ENCODE measurements at regions not wholly inside any gene's neighbourhood (a gene's known extent, or its start where the extent isn't known, plus 50 kb on each side); places are given as distances from the start of the nearest gene placed in this dataset.

GRCh38 chr9:113705928-113706519 lies 170.1 kb upstream of the ZNF618 start:
- no peak for TF ChIP-seq GATA3 (IDR thresholded peaks at IDR 0.05; ENCODE audit: low read depth, low read length)
- TF ChIP-seq GATA2 (IDR thresholded peaks at IDR 0.05; ENCODE audit: low read depth, low read length), result no peak

GRCh38 chr9:113707953-113708695 lies 168.0 kb upstream of the ZNF618 start:
- TF ChIP-seq GATA2 (IDR thresholded peaks at IDR 0.05; ENCODE audit: low read depth, low read length), result no peak

DNA sequence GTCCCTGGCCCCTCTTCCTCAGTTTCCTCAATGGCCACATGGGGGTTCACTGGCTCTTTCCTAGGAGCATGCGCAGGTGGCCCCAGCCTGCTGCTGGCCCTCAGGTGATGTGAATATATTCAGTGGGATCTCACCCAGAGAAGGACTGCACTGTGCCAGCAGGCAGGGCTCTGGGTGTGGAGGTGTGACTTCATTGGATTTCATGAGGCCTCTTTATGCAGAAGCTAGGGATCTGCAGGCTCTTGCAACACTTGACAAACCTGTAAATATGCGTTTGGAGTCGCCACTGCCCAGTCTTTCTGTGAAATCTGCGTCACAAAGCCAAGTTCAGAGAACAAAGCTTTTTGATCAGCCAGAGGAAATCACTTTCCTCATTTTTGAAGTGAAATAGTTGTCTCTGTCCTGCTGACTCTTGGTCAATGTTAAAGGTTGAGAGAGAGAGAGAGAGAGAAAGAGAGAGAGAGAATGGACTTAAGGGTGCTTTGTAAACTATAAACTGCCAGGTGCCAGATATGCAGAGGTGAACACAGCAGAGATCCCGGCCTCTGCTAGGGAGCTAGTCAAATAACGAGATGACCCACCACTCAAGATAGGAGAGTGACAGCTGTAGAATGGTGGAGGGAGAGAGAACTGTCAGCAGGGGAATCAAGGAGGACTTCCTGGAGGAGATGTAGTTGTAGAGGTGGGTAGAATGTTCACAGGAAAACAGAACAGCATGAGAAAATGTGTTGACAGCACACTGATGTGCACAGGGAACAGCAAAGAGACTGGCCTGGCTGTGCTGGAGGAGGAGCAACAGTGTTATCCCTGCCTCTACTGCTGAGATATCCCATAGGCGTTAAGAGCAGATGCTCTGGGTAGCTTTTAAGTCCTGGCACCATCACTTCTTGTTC lies 167.0 kb upstream of the ZNF618 start:
- no peak for TF ChIP-seq GATA3 (IDR thresholded peaks at IDR 0.05; ENCODE audit: low read depth, low read length)
- TF ChIP-seq GATA2 (IDR thresholded peaks at IDR 0.05; ENCODE audit: low read depth, low read length), result no peak

DNA sequence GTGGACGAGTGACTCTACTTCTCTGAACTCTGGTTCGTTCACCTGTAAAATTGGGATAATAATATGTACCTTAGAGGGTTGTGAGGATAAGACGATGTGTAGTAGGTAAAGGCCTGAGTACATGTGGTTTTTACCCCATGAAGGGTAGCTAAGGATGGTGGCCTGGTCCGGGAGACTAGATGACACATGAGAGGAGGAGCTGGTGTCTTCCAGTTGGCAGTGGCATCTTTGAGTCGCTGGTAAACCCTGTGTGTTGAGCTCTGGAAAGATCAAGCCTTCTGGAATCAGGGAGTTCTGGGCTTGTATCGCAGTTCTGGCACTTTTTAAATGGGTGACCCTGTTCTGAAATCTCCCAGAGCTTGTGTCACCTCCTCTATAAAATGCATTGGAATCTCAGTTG lies 166.4 kb upstream of the ZNF618 start:
- TF ChIP-seq GATA3 (IDR thresholded peaks at IDR 0.05; ENCODE audit: low read depth, low read length) (no peak), GATA2 (IDR thresholded peaks at IDR 0.05; ENCODE audit: low read depth, low read length) (no peak)

DNA sequence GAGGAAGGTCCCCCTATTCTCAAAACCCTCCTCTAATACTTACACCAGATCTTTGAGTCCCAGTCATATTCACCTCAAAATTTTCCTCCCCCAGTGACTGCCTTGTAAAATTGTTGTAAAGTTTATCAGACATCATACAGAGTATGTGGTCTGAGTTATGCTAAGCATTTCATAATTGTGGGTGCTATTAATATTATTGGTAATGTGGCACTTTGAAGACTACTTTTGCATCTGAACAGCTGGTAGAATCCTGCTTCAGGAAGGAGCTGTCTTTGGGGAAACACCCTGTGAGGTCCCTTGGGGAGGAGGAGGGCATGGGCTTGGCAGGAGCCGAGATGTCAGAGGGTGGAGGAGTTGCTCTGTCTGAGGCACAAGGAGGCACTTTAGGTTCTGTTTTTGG lies 164.9 kb upstream of the ZNF618 start:
- TF ChIP-seq GATA2 (IDR thresholded peaks at IDR 0.05; ENCODE audit: low read depth, low read length) (no peak), GATA3 (IDR thresholded peaks at IDR 0.05; ENCODE audit: low read depth, low read length) (no peak)

- TF ChIP-seq GATA2 (IDR thresholded peaks at IDR 0.05; ENCODE audit: low read depth, low read length) (no peak), GATA3 (IDR thresholded peaks at IDR 0.05; ENCODE audit: low read depth, low read length) (no peak)
Measured at GRCh38 chr9:113712053-113712452, 164.1 kb upstream of the ZNF618 start.

DNA sequence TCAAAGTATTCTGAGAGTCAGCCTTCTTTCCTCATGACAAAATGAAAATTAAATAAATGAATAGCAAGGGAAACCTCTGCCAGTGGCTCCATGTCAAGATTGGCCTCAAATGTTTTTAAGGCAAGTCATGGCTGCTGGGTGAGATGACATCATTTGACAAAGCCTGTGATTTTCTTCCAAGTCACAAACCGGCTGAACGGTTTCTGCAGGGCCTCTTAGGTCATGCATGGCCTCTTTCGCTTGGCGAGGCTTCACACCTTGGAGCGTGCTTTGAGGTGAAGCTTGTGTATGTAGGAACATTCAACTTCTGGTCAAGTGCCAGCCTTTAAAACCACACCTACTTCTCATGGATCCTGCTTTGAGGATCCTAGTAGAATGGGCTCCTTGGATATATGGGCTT lies 161.0 kb upstream of the ZNF618 start:
- TF ChIP-seq GATA2 (IDR thresholded peaks at IDR 0.05; ENCODE audit: low read depth, low read length), result no peak
- no peak for TF ChIP-seq GATA3 (IDR thresholded peaks at IDR 0.05; ENCODE audit: low read depth, low read length)

GRCh38 chr9:113719919-113720318 lies 156.2 kb upstream of the ZNF618 start:
- TF ChIP-seq GATA3 (IDR thresholded peaks at IDR 0.05; ENCODE audit: low read depth, low read length), result no peak
- TF ChIP-seq GATA2 (IDR thresholded peaks at IDR 0.05; ENCODE audit: low read depth, low read length), result no peak

DNA sequence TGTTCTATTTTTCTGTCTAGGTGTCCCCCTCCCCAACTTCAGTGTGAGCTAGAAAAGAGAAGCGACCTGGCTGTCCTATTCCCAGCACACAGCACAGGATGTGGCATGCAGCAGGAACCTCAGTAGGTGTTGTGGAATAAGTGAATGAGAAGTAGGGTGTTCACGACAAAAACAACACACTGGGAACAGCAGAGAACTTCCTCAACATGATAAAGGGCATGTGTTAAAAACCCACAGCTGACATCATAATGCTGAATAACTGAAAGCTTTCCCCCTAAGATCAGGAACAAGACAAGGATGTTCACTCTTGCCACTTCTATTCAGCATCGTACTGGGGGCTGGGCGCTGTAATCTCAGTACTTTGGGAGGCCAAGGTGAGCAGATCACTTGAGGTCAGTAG lies 155.6 kb upstream of the ZNF618 start:
- TF ChIP-seq GATA3 (IDR thresholded peaks at IDR 0.05; ENCODE audit: low read depth, low read length), result no peak
- no peak for TF ChIP-seq GATA2 (IDR thresholded peaks at IDR 0.05; ENCODE audit: low read depth, low read length)

DNA sequence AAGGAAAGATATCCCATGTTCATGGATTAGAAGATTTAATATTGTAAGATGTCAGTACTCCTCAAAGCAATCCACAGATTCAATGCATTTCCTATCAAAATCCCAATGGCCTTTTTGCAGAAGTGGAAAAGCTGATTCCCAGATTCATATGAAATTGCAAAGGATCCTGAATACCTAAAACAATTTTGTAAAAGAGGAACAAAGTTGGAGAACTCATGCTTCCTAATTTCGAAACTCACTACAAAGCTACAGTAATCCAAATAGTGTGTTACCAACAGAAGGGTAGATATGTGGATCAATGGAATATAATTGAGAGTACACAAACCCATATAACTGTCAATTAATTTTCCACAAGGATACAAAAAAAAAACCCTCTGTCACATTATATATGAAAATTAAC lies 154.3 kb upstream of the ZNF618 start:
- TF ChIP-seq GATA2 (IDR thresholded peaks at IDR 0.05; ENCODE audit: low read depth, low read length) (no peak), GATA3 (IDR thresholded peaks at IDR 0.05; ENCODE audit: low read depth, low read length) (no peak)

DNA sequence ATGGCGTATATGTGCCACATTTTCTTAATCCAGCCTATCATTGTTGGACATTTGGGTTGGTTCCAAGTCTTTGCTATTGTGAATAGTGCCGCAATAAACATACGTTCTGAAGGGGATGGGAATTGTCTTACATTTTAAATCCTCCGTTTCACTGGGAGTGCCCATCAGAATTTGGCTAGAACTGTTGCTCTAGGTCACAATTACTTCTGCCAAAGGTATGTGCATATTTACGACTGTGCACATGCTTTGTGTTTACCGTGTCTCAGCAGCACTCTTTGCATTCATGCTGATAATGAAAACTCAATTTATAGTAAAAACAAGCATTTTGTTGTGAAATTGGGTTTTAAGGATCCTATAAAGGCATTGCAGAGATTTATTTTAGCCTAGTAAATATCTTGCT lies 151.9 kb upstream of the ZNF618 start:
- TF ChIP-seq GATA3 (IDR thresholded peaks at IDR 0.05; ENCODE audit: low read depth, low read length), result no peak
- no peak for TF ChIP-seq GATA2 (IDR thresholded peaks at IDR 0.05; ENCODE audit: low read depth, low read length)

- no peak for TF ChIP-seq GATA3 (IDR thresholded peaks at IDR 0.05; ENCODE audit: low read depth, low read length)
- no peak for TF ChIP-seq GATA2 (IDR thresholded peaks at IDR 0.05; ENCODE audit: low read depth, low read length)
Measured at GRCh38 chr9:113728989-113729388, 147.1 kb upstream of the ZNF618 start.

- no peak for TF ChIP-seq GATA2 (IDR thresholded peaks at IDR 0.05; ENCODE audit: low read depth, low read length)
- TF ChIP-seq GATA3 (IDR thresholded peaks at IDR 0.05; ENCODE audit: low read depth, low read length), result no peak
Measured at GRCh38 chr9:113734826-113735225, 141.3 kb upstream of the ZNF618 start.

GRCh38 chr9:113737517-113738271 lies 138.4 kb upstream of the ZNF618 start:
- no peak for TF ChIP-seq GATA3 (IDR thresholded peaks at IDR 0.05; ENCODE audit: low read depth, low read length)
- no peak for TF ChIP-seq GATA2 (IDR thresholded peaks at IDR 0.05; ENCODE audit: low read depth, low read length)

Data from SH-SY5Y (cell line).